ENCODE measurements at regions not wholly inside any gene's neighbourhood (a gene's known extent, or its start where the extent isn't known, plus 50 kb on each side); places are given as distances from the start of the nearest gene placed in this dataset.

GRCh38 chr14:100012478-100013327 is 52.5 kb upstream of the EVL start (continued):
- TF ChIP-seq MLLT1 (IDR thresholded peaks at IDR 0.05), result no peak
- 0 out of 2 replicates have a peak, but pooled peaks have one; percentile 42 for TF ChIP-seq ATF2 (IDR thresholded peaks at IDR 0.05; ENCODE audit: low read length)
- TF ChIP-seq ZNF207 (IDR thresholded peaks at IDR 0.05; ENCODE audit: borderline replicate concordance), result no peak
- TF ChIP-seq JUND (IDR thresholded peaks at IDR 0.05; ENCODE audit: low read depth, low read length), result no peak
- no peak for TF ChIP-seq RB1 (IDR thresholded peaks at IDR 0.05; ENCODE audit: borderline replicate concordance)
- TF ChIP-seq POLR2A (IDR thresholded peaks at IDR 0.05; ENCODE audit: low read depth, low read length), result no peak
- peak; percentile 44; the same call in 1 of the 3 replicates for TF ChIP-seq POU2F2 (IDR thresholded peaks at IDR 0.05; ENCODE audit: borderline replicate concordance, low read depth, low read length)
- TF ChIP-seq DPF2 (IDR thresholded peaks at IDR 0.05), result 0 out of 2 replicates have a peak, but pooled peaks have one; percentile 7
- peak; percentile 95 for TF ChIP-seq MEF2B (IDR thresholded peaks at IDR 0.05; ENCODE audit: partially characterized antibody, poor library complexity, severe bottlenecking)
